Body of pancreas (tissue), 4 donors: ENCODE measurements at regions not wholly inside any gene's neighbourhood (a gene's known extent, or its start where the extent isn't known, plus 50 kb on each side); places are given as distances from the start of the nearest gene placed in this dataset.

ENCODE experiments used
- ATAC-seq: fragments of 150-250 bp; one replicate; pipeline ENCODE4 v1.9.1; 2016
- DNase-seq, 4 donors: peaks; one replicate each; pipeline ENCODE4 v3.0.0-alpha.2; 2019
- H3K27ac ChIP-seq, 4 donors: fragments of 200-600 bp; sonication (generic); 1 replicate in 3 of 4; 2 replicates in 1 of 4; pipeline versions ENCODE4 v1.5.1 to v1.6.1; 2016 to 2019; ENCODE audit warnings: mild to moderate bottlenecking in 1 of 4, mixed read lengths in 1 of 4, moderate library complexity in 1 of 4
- H3K27me3 ChIP-seq, 2 donors: fragments of 200-600 bp; sonication (generic); one replicate each; pipeline ENCODE4 v1.6.0; 2016; ENCODE audit warnings: mild to moderate bottlenecking in 1 of 2
- H3K36me3 ChIP-seq, 2 donors: fragments of 200-600 bp; sonication (generic); replicated peaks in 1 of 2; 2 replicates each; pipeline ENCODE4 v1.5.1; 2016; ENCODE audit warnings: low read depth in 2 of 2; ENCODE audit not compliant: insufficient read depth in 1 of 2
- H3K4me1 ChIP-seq: fragments of 200-600 bp; sonication (generic); one replicate; pipeline ENCODE4 v1.6.0; 2016
- H3K4me3 ChIP-seq, 2 donors: fragments of 200-600 bp; sonication (generic); 1 replicate in 1 of 2; 2 replicates in 1 of 2; pipeline ENCODE4 v1.5.1; 2016 to 2019
- H3K9me3 ChIP-seq, 3 donors: fragments of 200-600 bp; sonication (generic); 1 replicate in 2 of 3; 2 replicates in 1 of 3; pipeline ENCODE4 v1.5.1; 2016
- CTCF ChIP-seq, 7 experiments: fragments of 450-650 bp in 4 of 7; fragments of 200-600 bp in 3 of 7; sonication (generic) in 3 of 7; IDR thresholded peaks; one replicate each; pipeline ENCODE4 v1.5.1; 2016 to 2019; ENCODE audit warnings: antibody characterized with exemption in 7 of 7
- POLR2A ChIP-seq, 3 donors: fragments of 450-650 bp; IDR thresholded peaks; one replicate each; pipeline ENCODE4 v1.6.1; 2016; ENCODE audit warnings: antibody characterized with exemption in 3 of 3, mild to moderate bottlenecking in 2 of 3
- WGBS, 2 donors: methylation state at CpG; one replicate each; pipeline ENCODE4 v1.1.5; 2017; 5-methylcytosine and 5-hydroxymethylcytosine counted together
- intact Hi-C: fragments of 100-400 bp; cut with DNase I; formaldehyde crosslinking; loops from one replicate; pipeline ENCODE4 v1.15.1; 2023

GRCh38 chr10:109743574-109743973 is 179.7 kb downstream of the XPNPEP1 start:
- H3K9me3 ChIP-seq: no peaks in the 10 kb centered on the region
- no peaks in the 10 kb centered on the region for H3K4me1 ChIP-seq
- DNase-seq (no peak), ATAC-seq (no peak)
- H3K27me3 ChIP-seq: no peaks in the 10 kb centered on the region
- no peak overlapping the region for H3K4me3 ChIP-seq
- H3K36me3 ChIP-seq: no peaks in the 10 kb centered on the region
- TF ChIP-seq POLR2A (IDR thresholded peaks at IDR 0.05): no peak
- no peak for TF ChIP-seq CTCF (IDR thresholded peaks at IDR 0.05)
- 55 to 57% methylated on average over 2 of the region's 2 CpGs for WGBS, 2 donors
- intact Hi-C loops: no loop called here
- H3K27ac ChIP-seq: no peak overlapping the region

GRCh38 chr10:109743146-109743545 is 180.2 kb downstream of the XPNPEP1 start:
- Histone ChIP-seq H3K9me3 (no peaks in the 10 kb centered on the region), H3K4me3 (no peak overlapping the region), H3K4me1 (no peaks in the 10 kb centered on the region), H3K36me3 (no peaks in the 10 kb centered on the region), H3K27me3 (no peaks in the 10 kb centered on the region), H3K27ac (no peak overlapping the region)
- intact Hi-C loops: no loop called here
- ATAC-seq (no peak), DNase-seq (no peak)
- TF ChIP-seq POLR2A (IDR thresholded peaks at IDR 0.05) (no peak), CTCF (IDR thresholded peaks at IDR 0.05) (no peak)
- 55 to 69% methylated on average over 5 of the region's 5 CpGs for WGBS, 2 donors

GRCh38 chr10:109741712-109742111 is 181.6 kb downstream of the XPNPEP1 start:
- intact Hi-C loops: no loop called here
- no peaks in the 10 kb centered on the region for H3K4me1 ChIP-seq
- H3K27me3 ChIP-seq: no peaks in the 10 kb centered on the region
- no peaks in the 10 kb centered on the region for H3K9me3 ChIP-seq
- no peak overlapping the region for H3K4me3 ChIP-seq
- DNase-seq (no peak), ATAC-seq (no peak)
- 88 to 89% methylated on average over 2 of the region's 2 CpGs for WGBS, 2 donors
- H3K36me3 ChIP-seq: no peaks in the 10 kb centered on the region
- TF ChIP-seq CTCF (IDR thresholded peaks at IDR 0.05) (no peak), POLR2A (IDR thresholded peaks at IDR 0.05) (no peak)
- no peak overlapping the region for H3K27ac ChIP-seq

- no peak for TF ChIP-seq POLR2A (IDR thresholded peaks at IDR 0.05)
- TF ChIP-seq CTCF (IDR thresholded peaks at IDR 0.05): no peak
- Histone ChIP-seq H3K27me3 (no peaks in the 10 kb centered on the region), H3K36me3 (no peaks in the 10 kb centered on the region), H3K9me3 (no peaks in the 10 kb centered on the region), H3K4me3 (no peak overlapping the region), H3K27ac (no peak overlapping the region), H3K4me1 (no peaks in the 10 kb centered on the region)
- intact Hi-C loops: no loop called here
- ATAC-seq (no peak), DNase-seq (no peak)
- WGBS, 2 donors: 71 to 82% methylated on average over 3 of the region's 3 CpGs
Observed at GRCh38 chr10:109740436-109740835, 182.9 kb downstream of the XPNPEP1 start.

- Histone ChIP-seq H3K36me3 (no peaks in the 10 kb centered on the region), H3K9me3 (no peaks in the 10 kb centered on the region), H3K27ac (no peak overlapping the region), H3K27me3 (no peaks in the 10 kb centered on the region), H3K4me3 (no peak overlapping the region), H3K4me1 (no peaks in the 10 kb centered on the region)
- intact Hi-C loops: no loop called here
- WGBS, 2 donors: 71 to 82% methylated on average over 5 of the region's 5 CpGs
- ATAC-seq (no peak), DNase-seq (no peak)
- TF ChIP-seq CTCF (IDR thresholded peaks at IDR 0.05): no peak
Observed at GRCh38 chr10:109737626-109738025, 185.7 kb downstream of the XPNPEP1 start.
